NCI-H524 (cell line): ENCODE measurements at regions not wholly inside any gene's neighbourhood (a gene's known extent, or its start where the extent isn't known, plus 50 kb on each side); places are given as distances from the start of the nearest gene placed in this dataset.

Experiments
- DNase-seq, 2 experiments: peaks; one replicate each; lab custom pipeline; 2025; lab: John Stamatoyannopoulos, UW

GRCh38 chr3:95923496-95924210 is 890.7 kb upstream of the EPHA6 start:
- peak in 1 of 2 experiments; percentile 37 for DNase-seq

- no peak for DNase-seq
Observed at GRCh38 chr3:95926904-95927501, 887.4 kb upstream of the EPHA6 start.

- no peak for DNase-seq
Observed at GRCh38 chr3:95934181-95934580, 880.2 kb upstream of the EPHA6 start.

- DNase-seq = no peak
Observed at GRCh38 chr3:95939235-95939809, 875.1 kb upstream of the EPHA6 start.

- no peak for DNase-seq
Observed at GRCh38 chr3:95965704-95966336, 848.6 kb upstream of the EPHA6 start.

GRCh38 chr3:95971573-95971972 is 842.8 kb upstream of the EPHA6 start:
- DNase-seq = no peak

GRCh38 chr3:95994338-95994737 is 820.1 kb upstream of the EPHA6 start:
- no peak for DNase-seq

- DNase-seq = no peak
Observed at GRCh38 chr3:96000966-96001365, 813.4 kb upstream of the EPHA6 start.

- no peak for DNase-seq
Observed at GRCh38 chr3:96007650-96008195, 806.7 kb upstream of the EPHA6 start.

- DNase-seq = no peak
Observed at GRCh38 chr3:96012939-96013338, 801.5 kb upstream of the EPHA6 start.

- no peak for DNase-seq
Observed at GRCh38 chr3:96017556-96017955, 796.8 kb upstream of the EPHA6 start.

- no peak for DNase-seq
Observed at GRCh38 chr3:96022676-96023075, 791.7 kb upstream of the EPHA6 start.

- DNase-seq = no peak
Observed at GRCh38 chr3:96027718-96028117, 786.7 kb upstream of the EPHA6 start.

- DNase-seq = no peak
Observed at GRCh38 chr3:96039632-96040031, 774.8 kb upstream of the EPHA6 start.

- no peak for DNase-seq
Observed at GRCh38 chr3:96059301-96059700, 755.1 kb upstream of the EPHA6 start.

GRCh38 chr3:96069065-96069464 is 745.3 kb upstream of the EPHA6 start:
- DNase-seq = no peak

- no peak for DNase-seq
Observed at GRCh38 chr3:96070678-96071077, 743.7 kb upstream of the EPHA6 start.

GRCh38 chr3:96071097-96071496 is 743.3 kb upstream of the EPHA6 start:
- no peak for DNase-seq

GRCh38 chr3:96072226-96072625 is 742.2 kb upstream of the EPHA6 start:
- DNase-seq = no peak

GRCh38 chr3:96083610-96084009 is 730.8 kb upstream of the EPHA6 start:
- no peak for DNase-seq

- no peak for DNase-seq
Observed at GRCh38 chr3:96086018-96086417, 728.4 kb upstream of the EPHA6 start.

GRCh38 chr3:96101006-96101560 is 713.3 kb upstream of the EPHA6 start:
- DNase-seq = peak; percentile 11 to 60
